H9 (cell line): ENCODE measurements at regions not wholly inside any gene's neighbourhood (a gene's known extent, or its start where the extent isn't known, plus 50 kb on each side); places are given as distances from the start of the nearest gene placed in this dataset.

Experiments used
- DNase-seq: peaks from one replicate; pipeline ENCODE4 v3.0.0-alpha.2; 2017
- H2AFZ ChIP-seq: one replicate; pipeline ENCODE4 v1.6.1; 2013; ENCODE audit warnings: mild to moderate bottlenecking, low read length, control low read depth, moderate library complexity
- H2AK5ac ChIP-seq: 2 replicates; pipeline ENCODE4 v1.6.1; 2013; ENCODE audit warnings: low read length, control low read depth, mixed read lengths; ENCODE audit not compliant: insufficient read length
- H2BK120ac ChIP-seq: one replicate; pipeline ENCODE4 v1.6.1; 2013; ENCODE audit warnings: low read depth, mild to moderate bottlenecking, low read length, control low read depth, inconsistent platforms; ENCODE audit not compliant: poor library complexity, severe bottlenecking
- H2BK12ac ChIP-seq: 2 replicates; pipeline ENCODE4 v1.6.1; 2013; ENCODE audit warnings: low read length, control low read depth, mixed read lengths, low read depth; ENCODE audit not compliant: insufficient read length
- H2BK15ac ChIP-seq: 2 replicates; pipeline ENCODE4 v1.6.1; 2013; ENCODE audit warnings: low read depth, low read length, control low read depth
- H2BK20ac ChIP-seq: one replicate; pipeline ENCODE4 v1.6.1; 2013; ENCODE audit warnings: low read depth, mild to moderate bottlenecking, low read length, control low read depth, inconsistent platforms; ENCODE audit not compliant: poor library complexity, severe bottlenecking
- H2BK5ac ChIP-seq: 2 replicates; pipeline ENCODE4 v1.6.1; 2013; ENCODE audit warnings: low read length, control low read depth, mixed read lengths; ENCODE audit not compliant: insufficient read length
- H3K14ac ChIP-seq: 2 replicates; pipeline ENCODE4 v1.6.1; 2013; ENCODE audit warnings: low read length, control low read depth; ENCODE audit not compliant: insufficient read depth
- H3K18ac ChIP-seq: 2 replicates; pipeline ENCODE4 v1.6.1; 2013; ENCODE audit warnings: low read depth, mild to moderate bottlenecking, mixed read lengths, low read length, control low read depth; ENCODE audit not compliant: insufficient read length
- H3K23ac ChIP-seq: 2 replicates; pipeline ENCODE4 v1.6.1; 2013; ENCODE audit warnings: low read length, control low read depth, mixed read lengths, low read depth; ENCODE audit not compliant: insufficient read length
- H3K23me2 ChIP-seq: 2 replicates; pipeline ENCODE4 v1.6.1; 2013; ENCODE audit warnings: low read depth, mild to moderate bottlenecking, mixed read lengths, low read length, control low read depth; ENCODE audit not compliant: insufficient read length, poor library complexity, severe bottlenecking
- H3K27ac ChIP-seq: 2 replicates; pipeline ENCODE4 v1.5.1; 2013; ENCODE audit warnings: low read length, control low read depth, mixed read lengths, low read depth; ENCODE audit not compliant: insufficient read length
- H3K27me3 ChIP-seq: 2 replicates; pipeline ENCODE4 v1.6.1; 2013; ENCODE audit warnings: low read length, control low read depth, inconsistent platforms; ENCODE audit not compliant: insufficient read depth
- H3K4ac ChIP-seq: 2 replicates; pipeline ENCODE4 v1.6.1; 2013; ENCODE audit warnings: low read depth, mild to moderate bottlenecking, control low read depth, inconsistent platforms, low read length, moderate library complexity
- H3K4me1 ChIP-seq: 2 replicates; pipeline ENCODE4 v1.6.1; 2013; ENCODE audit warnings: low read length, control low read depth, inconsistent platforms; ENCODE audit not compliant: insufficient read depth
- H3K4me2 ChIP-seq: 2 replicates; pipeline ENCODE4 v1.6.1; 2013; ENCODE audit warnings: low read length, control low read depth, mixed read lengths; ENCODE audit not compliant: insufficient read length, insufficient read depth
- H3K56ac ChIP-seq: 2 replicates; pipeline ENCODE4 v1.6.1; 2013; ENCODE audit warnings: low read depth, mild to moderate bottlenecking, mixed read lengths, low read length, control low read depth; ENCODE audit not compliant: insufficient read length
- H3K79me1 ChIP-seq: 2 replicates; pipeline ENCODE4 v1.6.1; 2013; ENCODE audit warnings: low read depth, mild to moderate bottlenecking, moderate library complexity, low read length, control low read depth, inconsistent platforms; ENCODE audit not compliant: insufficient read depth, poor library complexity, severe bottlenecking
- H3K79me2 ChIP-seq: 2 replicates; pipeline ENCODE4 v1.6.1; 2013; ENCODE audit warnings: low read length, control low read depth, inconsistent platforms; ENCODE audit not compliant: insufficient read depth
- H3K9ac ChIP-seq: 2 replicates; pipeline ENCODE4 v1.6.1; 2013; ENCODE audit warnings: low read length, control low read depth, mixed read lengths; ENCODE audit not compliant: insufficient read length; ENCODE audit errors: extremely low read depth
- H3K9me3 ChIP-seq: one replicate; pipeline ENCODE4 v1.6.1; 2013; ENCODE audit warnings: low read depth, low read length, inconsistent platforms; ENCODE audit not compliant: control insufficient read depth
- H3T11ph ChIP-seq: one replicate; pipeline ENCODE4 v1.6.1; 2013; ENCODE audit warnings: mild to moderate bottlenecking, low read length, control low read depth, inconsistent platforms
- H4K20me1 ChIP-seq: one replicate; pipeline ENCODE4 v1.6.1; 2013; ENCODE audit not compliant: control insufficient read depth, insufficient read length, insufficient read depth
- H4K5ac ChIP-seq: 2 replicates; pipeline ENCODE4 v1.6.1; 2013; ENCODE audit warnings: low read depth, mild to moderate bottlenecking, mixed read lengths, low read length, control low read depth; ENCODE audit not compliant: insufficient read length
- H4K8ac ChIP-seq: replicated peaks from 2 replicates; pipeline ENCODE4 v1.6.1; 2013; ENCODE audit warnings: low read length, control low read depth, mixed read lengths, low read depth; ENCODE audit not compliant: insufficient read length
- H4K91ac ChIP-seq: 2 replicates; pipeline ENCODE4 v1.6.1; 2013; ENCODE audit warnings: low read depth, mild to moderate bottlenecking, moderate library complexity, mixed read lengths, low read length, control low read depth; ENCODE audit not compliant: insufficient read length
- H3K27ac Mint-ChIP-seq, 3 experiments: 2 replicates in 2 of 3; 3 replicates in 1 of 3; pipeline ENCODE4 v1.8.0; 2020 to 2021; ENCODE audit warnings: mixed read lengths in 3 of 3, mild to moderate bottlenecking in 1 of 3, moderate library complexity in 1 of 3
- H3K27me3 Mint-ChIP-seq: 2 replicates; pipeline ENCODE4 v1.8.0; 2021; ENCODE audit warnings: low read depth, mild to moderate bottlenecking, moderate library complexity, mixed read lengths
- H3K36me3 Mint-ChIP-seq, 3 experiments: 2 replicates in 2 of 3; 3 replicates in 1 of 3; pipeline ENCODE4 v1.8.0; 2020 to 2021; ENCODE audit warnings: low read depth in 3 of 3, mixed read lengths in 3 of 3; ENCODE audit not compliant: insufficient read depth in 1 of 3
- H3K4me1 Mint-ChIP-seq, 2 experiments: 2 replicates each; pipeline ENCODE4 v1.8.0; 2020; ENCODE audit warnings: mixed read lengths in 2 of 2
- H3K4me3 Mint-ChIP-seq, 2 experiments: 2 replicates in 1 of 2; 3 replicates in 1 of 2; pipeline ENCODE4 v1.8.0; 2020 to 2021; ENCODE audit warnings: mild to moderate bottlenecking in 2 of 2, mixed read lengths in 2 of 2, moderate library complexity in 1 of 2
- H3K9me3 Mint-ChIP-seq, 2 experiments: 2 replicates in 1 of 2; 3 replicates in 1 of 2; pipeline ENCODE4 v1.8.0; 2020; ENCODE audit warnings: mild to moderate bottlenecking in 2 of 2, mixed read lengths in 2 of 2, moderate library complexity in 1 of 2
- CTCF ChIP-seq: fragments of 200-600 bp; sonication (generic); conservative IDR thresholded peaks from 3 replicates; pipeline ENCODE4 v1.8.0; 2021; ENCODE audit warnings: antibody characterized with exemption, mild to moderate bottlenecking
- WGBS: extraction: QIAGEN DNeasy Blood & Tissue Kit; methylation state at CpG from one replicate; pipeline ENCODE4 v1.1.7; 2013; ENCODE audit warnings: missing lambda C conversion rate, low lambda C conversion rate, mixed read lengths; ENCODE audit not compliant: insufficient read length; ENCODE audit errors: extremely low coverage; 5-methylcytosine and 5-hydroxymethylcytosine counted together

DNA sequence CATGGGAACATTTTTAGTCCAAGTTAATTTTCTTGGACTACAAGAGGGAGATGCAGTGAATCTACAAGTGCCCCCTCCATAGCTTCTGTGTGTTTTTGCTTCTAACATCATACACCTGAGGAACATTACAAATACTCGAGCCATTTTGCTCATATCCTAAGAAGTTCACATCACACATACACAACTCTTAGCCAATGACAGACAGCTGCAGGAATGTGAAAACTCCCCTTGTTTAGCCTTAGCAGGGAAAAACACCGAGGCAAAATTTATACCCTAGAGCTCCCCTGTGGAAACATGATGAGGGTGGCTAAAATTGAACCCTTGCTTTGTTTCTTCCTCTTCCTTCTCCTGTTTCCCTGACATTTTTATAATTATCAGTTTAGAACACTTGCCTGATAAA is 928.3 kb upstream of the NRXN1 start:
- H3K27ac Mint-ChIP-seq: no peak overlapping the region
- H2BK5ac ChIP-seq: no peak overlapping the region
- no peak overlapping the region for H3K56ac ChIP-seq
- no peak overlapping the region for H3K9ac ChIP-seq
- no peak overlapping the region for H2BK120ac ChIP-seq
- H4K20me1 ChIP-seq: no peaks in the 10 kb centered on the region
- H3K4me1 Mint-ChIP-seq: peaks cover 6% of the 10 kb centered on the region in 2 experiments
- H4K8ac ChIP-seq: no peak overlapping the region
- no peaks in the 10 kb centered on the region for H3K23me2 ChIP-seq
- H3K14ac ChIP-seq: no peak overlapping the region
- no peak overlapping the region for H3K27ac ChIP-seq
- no peak overlapping the region for H3K18ac ChIP-seq
- H2AK5ac ChIP-seq: no peak overlapping the region
- no peaks in the 10 kb centered on the region for H3K4me1 ChIP-seq
- no peaks in the 10 kb centered on the region for H3K79me2 ChIP-seq
- no peak overlapping the region for H3K4me2 ChIP-seq
- H2BK12ac ChIP-seq: no peak overlapping the region
- TF ChIP-seq CTCF: no peak
- H2BK15ac ChIP-seq: no peak overlapping the region
- H2BK20ac ChIP-seq: no peak overlapping the region
- H3K36me3 Mint-ChIP-seq: no peaks in the 10 kb centered on the region
- WGBS: no CpG with 5 or more reads among the region's 2 CpGs
- no peak overlapping the region for H3K4ac ChIP-seq
- H3K27me3 Mint-ChIP-seq: no peaks in the 10 kb centered on the region
- H4K91ac ChIP-seq: no peak overlapping the region
- H3K79me1 ChIP-seq: no peaks in the 10 kb centered on the region
- no peak overlapping the region for H3K4me3 Mint-ChIP-seq
- no peak overlapping the region for H3T11ph ChIP-seq
- no peak overlapping the region for H4K5ac ChIP-seq
- no peaks in the 10 kb centered on the region for H3K9me3 ChIP-seq
- no peak overlapping the region for H3K23ac ChIP-seq
- H2AFZ ChIP-seq: no peak overlapping the region
- DNase-seq: no peak
- no peaks in the 10 kb centered on the region for H3K27me3 ChIP-seq
- no peaks in the 10 kb centered on the region; a peak in 1 of 5 replicates for H3K9me3 Mint-ChIP-seq
